GM21447 (cell line): ENCODE measurements at regions not wholly inside any gene's neighbourhood (a gene's known extent, or its start where the extent isn't known, plus 50 kb on each side); places are given as distances from the start of the nearest gene placed in this dataset.
A peak's percentile ranks its signal among the peaks of the same experiment; 100 is the strongest.
"Not testable (repeated sequence)": the region's sequence is repeated elsewhere in the genome, so short reads cannot be mapped to it uniquely, and the experiment has no call there.

Experiments
- ATAC-seq: cut with Tn5 transposase; IDR thresholded peaks from one replicate; pipeline ENCODE4 v1.9.1; 2021; ENCODE audit not compliant: unreplicated experiment

- ATAC-seq, result no peak
Observed at GRCh38 chr3:152578769-152579168, 256.2 kb upstream of the P2RY1 start.

DNA sequence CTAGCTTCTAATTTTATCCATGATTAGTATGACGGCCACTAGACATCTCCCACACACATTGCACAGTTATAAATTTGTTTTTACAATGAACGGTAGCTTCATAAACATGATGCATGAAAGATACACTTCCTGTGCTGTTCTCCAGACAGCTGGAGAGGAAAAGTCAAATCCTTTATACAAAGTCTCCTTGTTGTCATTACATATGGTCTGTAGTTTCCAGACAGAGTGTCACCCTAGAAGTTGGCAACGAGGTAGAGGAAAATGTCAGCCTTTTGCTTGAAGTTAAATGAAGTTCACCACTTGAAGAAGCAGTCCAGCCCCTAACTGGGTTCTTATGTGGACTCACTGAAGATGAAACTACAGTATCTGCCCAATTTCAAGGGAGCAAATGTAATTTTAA lies 253.0 kb upstream of the P2RY1 start:
- ATAC-seq, result no peak

- ATAC-seq, result no peak
Observed at GRCh38 chr3:152583963-152584362, 251.0 kb upstream of the P2RY1 start.

DNA sequence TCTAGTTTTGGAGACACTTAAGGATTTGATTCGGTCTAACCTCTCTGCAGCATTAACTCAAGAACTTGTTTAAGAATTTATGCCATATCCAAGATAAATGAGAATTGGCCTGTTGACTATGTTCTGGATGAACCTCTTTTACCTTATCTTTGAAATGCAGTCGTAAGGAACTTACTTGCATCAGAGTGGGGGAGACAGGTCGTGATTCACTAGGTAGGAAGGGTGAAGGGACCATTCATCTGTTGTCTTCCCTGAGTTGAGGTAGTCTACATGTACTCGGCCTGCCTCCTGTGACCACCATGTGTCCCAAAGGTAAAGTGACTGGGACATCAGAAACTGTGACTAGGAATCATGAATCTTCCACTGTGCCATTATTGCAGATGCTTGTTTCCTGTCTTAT lies 248.0 kb upstream of the P2RY1 start:
- ATAC-seq, result no peak

DNA sequence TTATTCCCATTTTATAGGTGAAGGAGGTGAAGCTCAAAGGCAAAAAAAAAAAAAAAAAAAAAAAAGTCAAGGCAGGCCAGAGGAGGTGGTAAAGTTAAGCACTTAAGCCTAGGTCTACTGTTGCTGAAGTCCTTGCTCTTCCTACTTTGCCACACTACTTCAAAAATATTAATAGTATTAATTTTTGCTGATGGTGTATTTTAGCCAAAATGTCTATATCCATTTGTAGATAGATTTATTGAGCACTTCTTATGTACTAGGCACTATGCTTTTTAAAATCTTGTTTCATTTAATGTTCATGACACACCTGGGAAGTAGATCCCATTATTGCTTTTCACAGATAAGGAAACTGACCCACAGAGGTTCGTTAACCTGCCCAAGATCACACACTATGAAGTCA lies 247.1 kb upstream of the P2RY1 start:
- no peak for ATAC-seq

DNA sequence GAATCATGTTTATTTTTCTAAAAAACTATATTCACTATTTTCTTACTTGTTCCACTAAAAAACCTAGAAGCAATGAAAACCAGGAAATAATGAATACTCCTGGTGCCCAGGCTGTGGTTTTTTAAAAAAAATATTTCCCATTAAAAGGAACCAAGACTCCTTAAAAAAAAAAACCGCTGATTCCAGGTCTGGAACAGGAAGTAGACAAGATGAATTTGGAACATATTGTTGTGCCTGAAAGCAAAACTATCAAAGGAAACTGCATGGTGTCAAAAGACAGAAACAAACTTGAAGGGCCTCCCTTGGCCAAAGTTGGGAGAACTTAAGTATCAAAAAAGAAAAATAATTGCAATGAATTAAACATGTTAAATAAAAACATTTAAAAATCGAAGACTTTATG lies 245.3 kb upstream of the P2RY1 start:
- ATAC-seq, result no peak

DNA sequence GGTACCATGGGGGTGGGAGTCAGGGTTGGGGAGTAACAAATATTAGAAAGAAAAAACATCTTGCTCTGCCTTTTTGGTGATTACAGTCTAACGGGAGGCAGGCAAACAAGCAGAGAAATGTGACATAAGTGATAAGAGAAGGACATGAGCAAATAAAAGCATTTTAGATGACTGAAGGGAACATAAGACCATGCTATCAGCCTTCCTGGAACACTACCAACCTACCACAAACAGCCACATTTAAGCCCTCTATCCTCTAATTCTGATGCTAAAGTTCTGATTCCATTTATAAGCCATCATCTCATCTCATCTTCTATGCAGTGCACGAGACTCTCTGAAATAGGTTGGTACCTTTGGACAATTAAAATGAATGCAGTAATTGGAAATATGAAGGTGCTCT lies 243.4 kb upstream of the P2RY1 start:
- ATAC-seq, result no peak

- ATAC-seq, result no peak
Observed at GRCh38 chr3:152593242-152593641, 241.7 kb upstream of the P2RY1 start.

DNA sequence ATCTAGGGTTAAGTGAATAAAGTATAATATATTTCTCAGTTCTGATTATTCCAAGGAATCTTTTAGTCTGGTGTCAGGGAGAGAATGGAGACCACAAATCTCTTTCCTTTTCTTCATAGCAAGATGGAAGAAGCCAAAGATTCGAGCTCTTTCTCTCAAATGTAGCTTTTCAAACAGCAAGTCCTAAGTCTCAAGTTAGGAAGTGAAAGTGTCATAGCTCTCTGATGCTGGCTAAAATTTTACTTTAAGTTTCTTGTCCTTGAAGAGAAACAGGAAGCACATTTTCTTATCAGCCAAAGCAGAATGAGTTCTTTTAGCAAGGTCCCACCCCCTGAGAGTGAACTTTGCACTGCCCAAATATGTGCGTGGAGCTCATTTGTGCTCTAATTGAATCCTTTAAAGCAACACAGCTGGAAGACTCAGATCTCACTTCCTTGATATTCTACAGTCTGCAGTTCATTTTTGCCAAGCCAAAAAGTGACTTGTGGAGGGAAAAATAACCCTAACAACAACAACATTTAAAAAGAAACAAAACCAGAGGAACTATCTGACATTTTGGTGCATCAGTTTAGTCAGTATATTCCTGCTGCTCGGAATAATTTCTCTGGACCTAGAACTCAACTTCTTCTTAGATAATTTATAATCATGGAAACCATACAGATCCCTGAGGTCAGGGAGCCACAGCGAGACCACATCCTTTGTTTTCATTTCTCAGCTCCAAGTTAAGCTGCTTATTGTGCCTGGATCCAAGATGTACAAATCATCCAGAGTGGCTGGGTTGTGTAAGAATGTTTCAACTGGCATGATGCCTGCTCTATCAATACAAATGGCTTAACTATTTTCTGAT lies 238.7 kb upstream of the P2RY1 start:
- peak; percentile 100 for ATAC-seq

- ATAC-seq, result not testable (repeated sequence)
Observed at GRCh38 chr3:152596832-152597231, 238.1 kb upstream of the P2RY1 start.

DNA sequence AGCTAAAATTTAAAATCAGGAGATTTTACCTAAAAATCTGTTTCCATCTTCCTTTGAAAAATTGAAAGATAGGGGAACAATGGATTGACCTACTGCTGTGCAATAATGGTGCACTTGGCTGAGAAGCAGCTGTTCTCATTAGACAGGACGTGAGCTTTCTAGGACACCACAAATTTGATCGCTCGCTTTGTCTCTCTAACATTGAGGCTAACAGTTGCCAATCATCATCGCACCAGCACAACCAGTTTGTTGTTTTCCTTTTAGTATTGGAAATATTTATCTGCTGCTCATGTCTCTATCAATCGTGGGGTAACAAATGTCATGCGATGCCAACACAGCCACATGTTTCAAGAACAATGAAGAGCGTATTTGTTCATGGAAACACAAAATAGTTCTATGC lies 228.8 kb upstream of the P2RY1 start:
- no peak for ATAC-seq

DNA sequence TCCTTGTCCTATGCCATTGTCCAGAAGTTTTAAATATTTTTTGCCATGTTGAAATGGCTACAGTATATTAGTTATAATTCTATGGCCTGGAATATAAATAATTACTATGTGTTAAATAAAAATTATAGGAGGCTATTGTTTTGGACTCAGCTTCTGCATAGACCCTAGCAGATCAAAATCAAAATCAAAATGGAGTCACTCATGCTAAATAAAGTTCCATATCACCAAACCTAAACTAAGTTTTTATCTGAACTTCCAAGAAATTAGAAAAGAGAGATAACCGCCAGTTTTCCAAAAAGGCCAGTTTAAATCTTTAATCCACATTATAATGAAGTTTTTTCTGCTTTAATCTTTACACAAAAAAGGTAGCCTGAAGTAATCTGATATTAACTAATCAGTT lies 227.8 kb upstream of the P2RY1 start:
- ATAC-seq, result no peak

GRCh38 chr3:152608696-152609594 lies 226.0 kb upstream of the P2RY1 start:
- ATAC-seq, result no peak

GRCh38 chr3:152609891-152610290 lies 225.0 kb upstream of the P2RY1 start:
- ATAC-seq, result no peak

DNA sequence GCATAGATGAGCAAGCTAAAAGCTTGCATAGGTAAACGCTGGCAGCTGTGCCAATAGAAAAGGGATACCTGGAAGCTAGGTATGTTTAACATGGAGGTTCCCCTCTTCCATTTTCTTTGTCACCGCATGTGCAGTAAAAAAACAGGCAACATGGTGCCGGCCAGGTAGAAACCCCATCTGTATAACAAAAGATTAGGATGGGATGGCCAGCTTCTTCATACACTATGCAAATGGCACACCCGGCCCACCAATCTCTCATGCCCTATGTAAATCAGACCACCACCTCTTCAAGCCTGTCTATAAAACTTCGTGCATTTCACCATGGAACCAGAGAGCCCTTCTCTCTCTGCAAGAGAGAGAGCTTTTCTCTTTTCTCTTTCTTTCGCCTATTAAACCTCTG lies 224.3 kb upstream of the P2RY1 start:
- no peak for ATAC-seq

- no peak for ATAC-seq
Observed at GRCh38 chr3:152611905-152612304, 223.0 kb upstream of the P2RY1 start.

- no peak for ATAC-seq
Observed at GRCh38 chr3:152613851-152614250, 221.1 kb upstream of the P2RY1 start.

- ATAC-seq, result no peak
Observed at GRCh38 chr3:152615681-152616080, 219.2 kb upstream of the P2RY1 start.

DNA sequence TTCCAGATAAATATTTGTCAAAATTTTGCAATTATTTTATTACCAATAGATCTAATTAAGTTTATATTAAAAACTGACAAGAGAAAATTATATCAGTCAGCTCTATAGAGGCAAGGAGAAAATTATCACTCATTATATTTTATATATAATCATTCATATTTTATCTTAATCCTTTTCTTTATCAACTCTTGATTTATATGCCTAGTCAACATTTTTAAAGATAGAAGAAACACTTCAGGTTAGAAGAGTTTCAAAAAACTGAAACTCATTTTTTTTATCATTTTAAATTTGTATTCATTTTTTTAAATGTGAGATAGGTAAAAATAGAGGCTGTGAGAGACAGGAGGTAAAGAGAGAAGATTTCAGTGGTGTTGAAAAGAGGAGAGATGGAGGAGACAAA lies 217.3 kb upstream of the P2RY1 start:
- ATAC-seq, result no peak

DNA sequence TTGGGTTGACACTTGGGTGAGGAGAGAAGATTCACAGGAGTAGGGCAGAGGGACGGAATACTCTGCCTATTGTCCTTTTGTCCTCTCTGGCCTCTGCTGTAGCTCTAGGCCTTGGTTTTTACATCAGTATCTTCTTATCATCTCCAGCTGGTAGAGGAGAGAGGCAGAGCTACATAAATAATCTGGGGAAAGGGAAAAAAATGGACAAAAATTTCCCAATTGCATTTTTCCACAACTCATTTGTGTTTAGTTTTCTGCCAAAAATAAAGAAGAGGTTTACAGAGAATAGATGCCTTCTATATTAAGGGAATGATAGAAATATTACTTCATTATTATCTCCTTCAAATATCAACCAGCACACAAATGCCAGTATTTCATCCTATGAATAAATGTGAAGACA lies 216.4 kb upstream of the P2RY1 start:
- ATAC-seq, result no peak

DNA sequence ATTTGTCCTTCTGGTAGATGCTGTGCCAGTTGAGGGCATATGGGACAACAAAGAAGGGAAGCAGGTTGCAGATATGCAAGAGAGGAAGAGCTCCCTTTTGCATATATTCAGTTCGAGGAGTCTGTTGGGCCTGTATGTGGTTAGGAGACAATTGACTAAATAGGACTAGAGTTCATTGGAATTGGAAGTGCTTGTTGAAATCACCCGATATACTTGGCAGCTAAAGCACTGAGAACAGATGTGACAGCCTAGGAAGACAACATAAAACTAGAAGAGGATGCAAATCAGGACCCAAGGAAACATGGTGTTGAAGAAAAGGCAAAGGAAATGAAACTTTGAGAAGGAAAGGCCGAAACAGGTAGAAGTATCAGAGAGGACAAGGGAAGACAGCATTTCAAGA lies 215.2 kb upstream of the P2RY1 start:
- no peak for ATAC-seq

- no peak for ATAC-seq
Observed at GRCh38 chr3:152620395-152620794, 214.5 kb upstream of the P2RY1 start.
